ENCODE measurements at regions not wholly inside any gene's neighbourhood (a gene's known extent, or its start where the extent isn't known, plus 50 kb on each side); places are given as distances from the start of the nearest gene placed in this dataset.

DNA sequence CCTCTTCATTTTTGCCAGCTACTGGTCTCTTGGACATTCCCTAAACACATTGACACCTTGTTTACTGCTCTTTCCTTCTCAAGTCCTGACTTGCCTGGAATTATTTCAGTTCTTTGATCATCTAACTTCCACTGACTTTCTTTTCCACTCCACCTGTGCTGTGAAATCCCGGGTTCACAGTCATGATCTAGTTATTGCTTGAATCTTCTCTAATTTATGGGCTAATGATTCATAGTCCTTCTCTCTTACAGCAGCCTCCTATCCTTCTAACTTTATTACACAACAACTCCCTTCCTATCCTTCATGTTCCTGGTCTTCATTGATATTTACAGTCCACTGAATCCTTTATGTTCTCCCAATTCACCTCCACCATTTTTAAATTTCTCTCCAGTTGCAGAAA lies 260.1 kb downstream of the C12orf75 start:
- TF ChIP-seq GATA2 (IDR thresholded peaks at IDR 0.05; ENCODE audit: low read depth, low read length) = no peak
- TF ChIP-seq GATA3 (IDR thresholded peaks at IDR 0.05; ENCODE audit: low read depth, low read length) = no peak

Measured in SH-SY5Y (cell line).